GM21447 (cell line): ENCODE measurements at regions not wholly inside any gene's neighbourhood (a gene's known extent, or its start where the extent isn't known, plus 50 kb on each side); places are given as distances from the start of the nearest gene placed in this dataset.

Experiments used
- ATAC-seq: cut with Tn5 transposase; IDR thresholded peaks from one replicate; pipeline ENCODE4 v1.9.1; 2021; ENCODE audit not compliant: unreplicated experiment

GRCh38 chr14:71273366-71273765, 366.1 kb downstream of the PCNX1 start:
- ATAC-seq = no peak

GRCh38 chr14:71284048-71284447, 376.8 kb downstream of the PCNX1 start:
- no peak for ATAC-seq

GRCh38 chr14:71286126-71286525, 378.9 kb downstream of the PCNX1 start:
- ATAC-seq = no peak

GRCh38 chr14:71287567-71287966, 380.3 kb downstream of the PCNX1 start:
- ATAC-seq = no peak

- ATAC-seq = peak; percentile 71
These were observed 382.3 kb downstream of the PCNX1 start for GRCh38 chr14:71289536-71289935.

GRCh38 chr14:71290301-71290700, 383.0 kb downstream of the PCNX1 start:
- ATAC-seq = no peak

GRCh38 chr14:71290960-71291466, 383.8 kb downstream of the PCNX1 start:
- ATAC-seq = peak; percentile 65

GRCh38 chr14:71296184-71296583, 388.9 kb downstream of the PCNX1 start:
- no peak for ATAC-seq

- ATAC-seq = no peak
These were observed 393.5 kb downstream of the PCNX1 start for GRCh38 chr14:71300566-71301330.

- no peak for ATAC-seq
These were observed 394.4 kb downstream of the PCNX1 start for GRCh38 chr14:71301611-71302010.

- ATAC-seq = no peak
These were observed 397.4 kb downstream of the PCNX1 start for GRCh38 chr14:71304690-71305089.

- no peak for ATAC-seq
These were observed 401.4 kb downstream of the PCNX1 start for GRCh38 chr14:71308671-71309070.

GRCh38 chr14:71309756-71310155, 402.5 kb downstream of the PCNX1 start:
- ATAC-seq = no peak

- ATAC-seq = no peak
These were observed 403.8 kb downstream of the PCNX1 start for GRCh38 chr14:71311061-71311460.

- no peak for ATAC-seq
These were observed 407.5 kb downstream of the PCNX1 start for GRCh38 chr14:71314717-71315116.

GRCh38 chr14:71317385-71318096, 410.3 kb downstream of the PCNX1 start:
- no peak for ATAC-seq

- no peak for ATAC-seq
These were observed 410.8 kb downstream of the PCNX1 start for GRCh38 chr14:71318097-71318459.

- no peak for ATAC-seq
These were observed 412.4 kb downstream of the PCNX1 start for GRCh38 chr14:71319666-71320065.

GRCh38 chr14:71320107-71320733, 413.0 kb downstream of the PCNX1 start, which contains the start of gene SIPA1L1:
Gene SIPA1L1 (plus strand): TSS chr14:71320476.
- ATAC-seq = peak; percentile 75

GRCh38 chr14:71320734-71321573, 413.7 kb downstream of the PCNX1 start:
- peak; percentile 19 for ATAC-seq
